ENCODE measurements at regions not wholly inside any gene's neighbourhood (a gene's known extent, or its start where the extent isn't known, plus 50 kb on each side); places are given as distances from the start of the nearest gene placed in this dataset.
"Not testable (repeated sequence)": the region's sequence is repeated elsewhere in the genome, so short reads cannot be mapped to it uniquely, and the experiment has no call there.

GRCh38 chr4:17232566-17233253 is 279.2 kb downstream of the QDPR start:
- no peak for TF ChIP-seq CTCF (IDR thresholded peaks at IDR 0.05)
- intact Hi-C loops (cut with DNase I) = loop anchor here in 3 of 10 donors (5.0 to 10.0 kb wide), 2 partner anchors 65 to 82 kb away; no protein-coding TSS in a partner anchor
- Histone ChIP-seq H3K9me3 (peaks cover 0 to 2% (median 0%) of the 10 kb centered on the region in 11 donors), H3K4me3 (no peak overlapping the region), H3K36me3 (no peaks in the 10 kb centered on the region), H3K27me3 (no peaks in the 10 kb centered on the region), H3K27ac (peak overlapping the region; percentile 32 to 86 (median 70)), H3K4me1 (peaks cover 0 to 26% (median 14%) of the 10 kb centered on the region in 9 donors)
- peak; percentile 93 to 98 (median 96) for ATAC-seq
- WGBS, 2 donors = 22 to 32% methylated on average over 3 of the region's 3 CpGs
- peak; percentile 21 to 85 for DNase-seq

GRCh38 chr4:17231880-17232475 is 279.9 kb downstream of the QDPR start:
- DNase-seq (peak; percentile 58 to 61), ATAC-seq (peak; percentile 40 to 95 (median 82))
- not testable (repeated sequence) for H3K9me3 ChIP-seq, H3K4me3 ChIP-seq, H3K36me3 ChIP-seq, H3K27me3 ChIP-seq
- Histone ChIP-seq H3K4me1 (peaks cover 0 to 26% (median 14%) of the 10 kb centered on the region in 9 donors), H3K27ac (peak overlapping the region; percentile 32 to 86 (median 70))
- 26 to 34% methylated on average over 9 of the region's 9 CpGs for WGBS, 2 donors
- intact Hi-C loops (cut with DNase I) = loop anchor here in 3 of 10 donors (5.0 to 10.0 kb wide), 2 partner anchors 65 to 83 kb away; no protein-coding TSS in a partner anchor

GRCh38 chr4:17230727-17231126 is 281.2 kb downstream of the QDPR start:
- no peaks in the 10 kb centered on the region for H3K27me3 ChIP-seq
- 34 to 56% methylated on average over 1 of the region's 1 CpG for whole genome bisulfite sequencing, 2 donors
- no peak for TF ChIP-seq CTCF (IDR thresholded peaks at IDR 0.05)
- peaks cover 0 to 7% (median 0%) of the 10 kb centered on the region in 11 donors for H3K9me3 ChIP-seq
- DNase-seq = no peak
- H3K4me3 ChIP-seq = no peak overlapping the region
- H3K27ac ChIP-seq = peak overlapping the region in 1 of 10 donors; percentile 85
- no peak for ATAC-seq
- H3K36me3 ChIP-seq = no peaks in the 10 kb centered on the region
- peaks cover 0 to 26% (median 14%) of the 10 kb centered on the region in 9 donors for H3K4me1 ChIP-seq
- intact Hi-C loops (cut with DNase I) = loop anchor here in 3 of 10 donors (5.0 to 10.0 kb wide), 2 partner anchors 63 to 84 kb away; no protein-coding TSS in a partner anchor

GRCh38 chr4:17220816-17221215 is 291.1 kb downstream of the QDPR start:
- DNase-seq (no peak), ATAC-seq (no peak)
- H3K4me3 ChIP-seq = no peak overlapping the region
- peaks cover 0 to 8% (median 0%) of the 10 kb centered on the region in 9 donors for H3K4me1 ChIP-seq
- H3K27ac ChIP-seq = no peak overlapping the region
- intact Hi-C loops (cut with DNase I) = no loop called here
- TF ChIP-seq CTCF (IDR thresholded peaks at IDR 0.05) = no peak
- no peaks in the 10 kb centered on the region for H3K27me3 ChIP-seq
- no peaks in the 10 kb centered on the region for H3K36me3 ChIP-seq
- peaks cover 0 to 9% (median 0%) of the 10 kb centered on the region in 11 donors for H3K9me3 ChIP-seq

Measured in heart right ventricle (tissue), 16 donors.